HUES48 (cell line): ENCODE measurements at regions not wholly inside any gene's neighbourhood (a gene's known extent, or its start where the extent isn't known, plus 50 kb on each side); places are given as distances from the start of the nearest gene placed in this dataset.
A peak's percentile ranks its signal among the peaks of the same experiment; 100 is the strongest.
"Not testable (repeated sequence)": the region's sequence is repeated elsewhere in the genome, so short reads cannot be mapped to it uniquely, and the experiment has no call there.

ENCODE experiments used
- H3K27ac ChIP-seq: one replicate; pipeline ENCODE4 v1.7.0; 2013; ENCODE audit warnings: low read depth, low read length, inconsistent platforms
- H3K27me3 ChIP-seq: 2 replicates; pipeline ENCODE4 v1.6.1; 2013; ENCODE audit warnings: mild to moderate bottlenecking, low read length; ENCODE audit not compliant: control insufficient read depth, insufficient read depth
- H3K36me3 ChIP-seq: 2 replicates; pipeline ENCODE4 v1.6.1; 2013; ENCODE audit warnings: low read length; ENCODE audit not compliant: control insufficient read depth, insufficient read depth
- H3K4me1 ChIP-seq: 2 replicates; pipeline ENCODE4 v1.6.1; 2013; ENCODE audit warnings: mild to moderate bottlenecking, low read length; ENCODE audit not compliant: control insufficient read depth, insufficient read depth
- H3K4me3 ChIP-seq: 2 replicates; pipeline ENCODE4 v1.5.1; 2013; ENCODE audit warnings: mild to moderate bottlenecking, low read depth, low read length
- H3K9ac ChIP-seq: 2 replicates; pipeline ENCODE4 v1.6.1; 2013; ENCODE audit warnings: mild to moderate bottlenecking, low read depth, low read length, moderate library complexity
- H3K9me3 ChIP-seq: 2 replicates; pipeline ENCODE4 v1.6.1; 2013; ENCODE audit warnings: low read length; ENCODE audit not compliant: control insufficient read depth, insufficient read depth

GRCh38 chr1:189274267-189274666, 1203.4 kb downstream of the BRINP3 start:
- H3K4me1 ChIP-seq, result no peaks in the 10 kb centered on the region
- H3K36me3 ChIP-seq, result no peaks in the 10 kb centered on the region
- H3K9me3 ChIP-seq, result peaks cover 4% of the 10 kb centered on the region
- H3K27me3 ChIP-seq, result no peaks in the 10 kb centered on the region
- no peak overlapping the region for H3K9ac ChIP-seq
- no peak overlapping the region for H3K4me3 ChIP-seq
- H3K27ac ChIP-seq, result no peak overlapping the region

- no peaks in the 10 kb centered on the region for H3K36me3 ChIP-seq
- H3K27me3 ChIP-seq, result no peaks in the 10 kb centered on the region
- H3K9me3 ChIP-seq, result no peaks in the 10 kb centered on the region
- H3K9ac ChIP-seq, result no peak overlapping the region
- no peak overlapping the region for H3K4me3 ChIP-seq
- no peaks in the 10 kb centered on the region for H3K4me1 ChIP-seq
- H3K27ac ChIP-seq, result no peak overlapping the region
Measured at GRCh38 chr1:189275796-189276195, 1201.9 kb downstream of the BRINP3 start.

GRCh38 chr1:189289346-189289745, 1188.3 kb downstream of the BRINP3 start:
- H3K27me3 ChIP-seq, result no peaks in the 10 kb centered on the region
- H3K4me3 ChIP-seq, result no peak overlapping the region
- no peaks in the 10 kb centered on the region for H3K4me1 ChIP-seq
- no peaks in the 10 kb centered on the region for H3K9me3 ChIP-seq
- H3K27ac ChIP-seq, result no peak overlapping the region
- H3K9ac ChIP-seq, result no peak overlapping the region
- no peaks in the 10 kb centered on the region for H3K36me3 ChIP-seq

- Histone ChIP-seq H3K4me1 (no peaks in the 10 kb centered on the region), H3K9me3 (no peaks in the 10 kb centered on the region), H3K27me3 (no peaks in the 10 kb centered on the region), H3K4me3 (no peak overlapping the region), H3K9ac (no peak overlapping the region), H3K27ac (no peak overlapping the region), H3K36me3 (no peaks in the 10 kb centered on the region)
Measured at GRCh38 chr1:189301235-189301634, 1176.4 kb downstream of the BRINP3 start.

GRCh38 chr1:189305279-189305678, 1172.4 kb downstream of the BRINP3 start:
- no peak overlapping the region for H3K27ac ChIP-seq
- H3K4me1 ChIP-seq, result no peaks in the 10 kb centered on the region
- no peaks in the 10 kb centered on the region for H3K36me3 ChIP-seq
- H3K4me3 ChIP-seq, result no peak overlapping the region
- no peaks in the 10 kb centered on the region for H3K9me3 ChIP-seq
- H3K9ac ChIP-seq, result no peak overlapping the region
- no peaks in the 10 kb centered on the region for H3K27me3 ChIP-seq

GRCh38 chr1:189311915-189312314, 1165.7 kb downstream of the BRINP3 start:
- peaks cover 34% of the 10 kb centered on the region for H3K4me1 ChIP-seq
- no peaks in the 10 kb centered on the region for H3K27me3 ChIP-seq
- no peaks in the 10 kb centered on the region for H3K36me3 ChIP-seq
- no peak overlapping the region for H3K4me3 ChIP-seq
- no peak overlapping the region for H3K27ac ChIP-seq
- H3K9ac ChIP-seq, result no peak overlapping the region
- H3K9me3 ChIP-seq, result no peaks in the 10 kb centered on the region

- Histone ChIP-seq H3K27ac (no peak overlapping the region), H3K4me1 (peaks cover 34% of the 10 kb centered on the region), H3K4me3 (no peak overlapping the region), H3K27me3 (no peaks in the 10 kb centered on the region), H3K36me3 (no peaks in the 10 kb centered on the region), H3K9me3 (no peaks in the 10 kb centered on the region), H3K9ac (no peak overlapping the region)
Measured at GRCh38 chr1:189312499-189312898, 1165.2 kb downstream of the BRINP3 start.

- Histone ChIP-seq H3K4me1 (peaks cover 34% of the 10 kb centered on the region), H3K27ac (no peak overlapping the region), H3K9ac (0 out of 2 replicates have a peak overlapping the region, but pooled peaks have one; percentile 20), H3K9me3 (no peaks in the 10 kb centered on the region), H3K36me3 (no peaks in the 10 kb centered on the region), H3K27me3 (no peaks in the 10 kb centered on the region), H3K4me3 (no peak overlapping the region)
Measured at GRCh38 chr1:189313488-189313887, 1164.2 kb downstream of the BRINP3 start.

GRCh38 chr1:189315035-189315901, 1162.4 kb downstream of the BRINP3 start:
- Histone ChIP-seq H3K9me3 (no peaks in the 10 kb centered on the region), H3K4me3 (no peak overlapping the region), H3K4me1 (peaks cover 34% of the 10 kb centered on the region), H3K27ac (peak overlapping the region; percentile 62), H3K27me3 (no peaks in the 10 kb centered on the region), H3K9ac (no peak overlapping the region), H3K36me3 (no peaks in the 10 kb centered on the region)

- Histone ChIP-seq H3K36me3 (no peaks in the 10 kb centered on the region), H3K9me3 (no peaks in the 10 kb centered on the region), H3K27ac (no peak overlapping the region), H3K9ac (no peak overlapping the region), H3K27me3 (no peaks in the 10 kb centered on the region), H3K4me1 (no peaks in the 10 kb centered on the region), H3K4me3 (no peak overlapping the region)
Measured at GRCh38 chr1:189323091-189323490, 1154.6 kb downstream of the BRINP3 start.

GRCh38 chr1:189331071-189331470, 1146.6 kb downstream of the BRINP3 start:
- H3K36me3 ChIP-seq, H3K9ac ChIP-seq, H3K4me3 ChIP-seq, H3K27ac ChIP-seq, H3K27me3 ChIP-seq, H3K4me1 ChIP-seq, H3K9me3 ChIP-seq: not testable (repeated sequence)
